ENCODE measurements at regions not wholly inside any gene's neighbourhood (a gene's known extent, or its start where the extent isn't known, plus 50 kb on each side); places are given as distances from the start of the nearest gene placed in this dataset.

DNA sequence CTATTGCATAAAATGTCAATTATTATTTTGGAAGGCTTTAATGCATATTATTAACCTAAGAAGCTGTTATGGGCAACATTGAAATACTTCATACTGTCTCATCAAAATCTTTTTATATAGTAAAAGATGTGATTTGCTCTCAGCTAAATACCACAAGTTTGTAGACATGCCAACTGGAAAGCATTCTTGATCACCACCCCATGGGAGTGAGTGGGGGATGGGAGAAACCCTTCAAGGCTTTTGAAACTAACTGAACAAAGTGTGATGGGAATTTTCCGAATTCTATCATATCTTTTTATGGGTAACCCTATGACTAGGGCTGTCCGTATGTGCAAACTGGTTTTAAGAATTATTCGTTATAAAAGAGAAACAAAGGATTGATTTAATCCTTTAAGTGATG is 377.3 kb upstream of the JAG1 start:
- Mint-ChIP-seq H3K9me3 (no peaks in the 10 kb centered on the region), H3K36me3 (no peaks in the 10 kb centered on the region), H3K4me1 (no peaks in the 10 kb centered on the region), H3K27me3 (ENCODE audit: low read depth) (no peaks in the 10 kb centered on the region), H3K4me3 (no peak overlapping the region), H3K27ac (no peak overlapping the region)
- DNase-seq (ENCODE audit: low spot score) = no peak
- no peak for ATAC-seq
- ChIA-PET CTCF (interaction anchor here (0.6 to 0.9 kb wide), 2 partner anchors 93 to 220 kb away, joined by 3 read pairs; no protein-coding TSS in a partner anchor), POLR2A (no interaction called here)
- TF ChIP-seq, protein P1, sequence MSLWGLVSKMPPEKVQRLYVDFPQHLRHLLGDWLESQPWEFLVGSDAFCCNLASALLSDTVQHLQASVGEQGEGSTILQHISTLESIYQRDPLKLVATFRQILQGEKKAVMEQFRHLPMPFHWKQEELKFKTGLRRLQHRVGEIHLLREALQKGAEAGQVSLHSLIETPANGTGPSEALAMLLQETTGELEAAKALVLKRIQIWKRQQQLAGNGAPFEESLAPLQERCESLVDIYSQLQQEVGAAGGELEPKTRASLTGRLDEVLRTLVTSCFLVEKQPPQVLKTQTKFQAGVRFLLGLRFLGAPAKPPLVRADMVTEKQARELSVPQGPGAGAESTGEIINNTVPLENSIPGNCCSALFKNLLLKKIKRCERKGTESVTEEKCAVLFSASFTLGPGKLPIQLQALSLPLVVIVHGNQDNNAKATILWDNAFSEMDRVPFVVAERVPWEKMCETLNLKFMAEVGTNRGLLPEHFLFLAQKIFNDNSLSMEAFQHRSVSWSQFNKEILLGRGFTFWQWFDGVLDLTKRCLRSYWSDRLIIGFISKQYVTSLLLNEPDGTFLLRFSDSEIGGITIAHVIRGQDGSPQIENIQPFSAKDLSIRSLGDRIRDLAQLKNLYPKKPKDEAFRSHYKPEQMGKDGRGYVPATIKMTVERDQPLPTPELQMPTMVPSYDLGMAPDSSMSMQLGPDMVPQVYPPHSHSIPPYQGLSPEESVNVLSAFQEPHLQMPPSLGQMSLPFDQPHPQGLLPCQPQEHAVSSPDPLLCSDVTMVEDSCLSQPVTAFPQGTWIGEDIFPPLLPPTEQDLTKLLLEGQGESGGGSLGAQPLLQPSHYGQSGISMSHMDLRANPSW (CRISPR knock-in tag; conservative IDR thresholded peaks at IDR 0.05; ENCODE audit: low read depth) = no peak
- TF ChIP-seq MXD4 (CRISPR knock-in tag; IDR thresholded peaks at IDR 0.05; ENCODE audit: borderline replicate concordance) (no peak), GTF2I (CRISPR knock-in tag; conservative IDR thresholded peaks at IDR 0.05) (no peak), SOX15 (CRISPR knock-in tag; IDR thresholded peaks at IDR 0.05) (no peak), HMGXB4 (CRISPR knock-in tag; IDR thresholded peaks at IDR 0.05) (no peak), SP1 (CRISPR knock-in tag; conservative IDR thresholded peaks at IDR 0.05) (no peak), ZNF138 (CRISPR knock-in tag; conservative IDR thresholded peaks at IDR 0.05) (no peak), ESRRA (CRISPR knock-in tag; IDR thresholded peaks at IDR 0.05; ENCODE audit: borderline replicate concordance) (no peak), SMAD3 (CRISPR knock-in tag; IDR thresholded peaks at IDR 0.05; ENCODE audit: borderline replicate concordance) (no peak), KAT7 (CRISPR knock-in tag; IDR thresholded peaks at IDR 0.05; ENCODE audit: borderline replicate concordance) (no peak), RELA (CRISPR knock-in tag; IDR thresholded peaks at IDR 0.05; ENCODE audit: borderline replicate concordance) (no peak), ZNF263 (CRISPR knock-in tag; IDR thresholded peaks at IDR 0.05; ENCODE audit: low read depth) (no peak), ZNF423 (CRISPR knock-in tag; IDR thresholded peaks at IDR 0.05) (no peak), ZMAT4 (CRISPR knock-in tag; IDR thresholded peaks at IDR 0.05) (no peak), ZNF317 (CRISPR knock-in tag; IDR thresholded peaks at IDR 0.05; ENCODE audit: borderline replicate concordance, low read depth) (no peak)
- TF ChIP-seq, protein P2, sequence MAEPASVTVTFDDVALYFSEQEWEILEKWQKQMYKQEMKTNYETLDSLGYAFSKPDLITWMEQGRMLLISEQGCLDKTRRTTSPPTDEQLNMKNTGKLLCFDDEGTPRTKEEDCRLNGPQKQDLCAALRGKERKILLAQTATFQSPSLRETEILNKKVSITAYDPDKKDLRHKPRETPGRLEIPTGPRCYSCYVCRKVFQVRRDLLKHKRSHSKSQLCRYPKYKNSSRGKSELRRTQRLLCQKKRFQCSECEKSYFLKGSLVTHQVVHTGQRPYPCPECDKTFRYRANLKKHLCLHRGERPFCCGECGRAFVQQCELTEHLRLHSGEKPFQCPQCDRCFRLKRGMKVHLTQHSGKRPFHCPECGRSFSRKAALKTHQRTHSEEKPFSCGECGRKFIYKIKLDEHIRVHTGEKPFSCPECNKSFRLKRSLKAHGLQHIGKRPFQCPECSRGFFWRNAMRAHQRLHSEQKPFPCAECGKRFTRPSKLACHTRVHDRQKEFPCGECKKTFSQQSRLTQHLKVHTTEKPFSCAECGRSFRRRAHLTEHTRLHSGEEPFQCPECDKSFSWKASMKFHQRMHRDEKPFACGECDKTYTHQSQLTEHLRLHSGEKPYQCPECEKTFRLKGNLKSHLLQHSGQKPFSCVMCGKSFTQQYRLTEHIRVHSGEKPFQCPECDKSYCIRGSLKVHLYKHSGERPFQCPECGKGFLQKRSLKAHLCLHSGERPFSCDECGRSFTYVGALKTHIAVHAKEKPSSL (CRISPR knock-in tag; conservative IDR thresholded peaks at IDR 0.05) = no peak

DNA sequence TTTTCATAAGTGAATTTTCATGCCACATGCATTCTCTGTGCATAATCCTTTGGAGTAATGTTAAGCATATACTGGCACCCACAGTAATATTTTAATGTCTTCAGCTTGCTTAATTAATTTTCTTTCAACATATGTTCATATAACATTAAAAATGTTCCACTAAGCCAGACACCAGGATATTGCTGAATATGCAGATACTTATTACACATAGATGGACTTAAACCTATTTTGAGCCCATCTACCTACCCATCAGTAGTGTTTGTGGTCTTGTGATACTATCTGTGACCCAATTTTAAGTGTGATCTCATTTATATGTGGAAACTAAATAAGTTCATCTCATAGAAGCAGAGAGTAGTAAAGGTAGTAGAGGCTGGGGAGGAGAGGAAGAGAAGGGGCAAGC is 379.5 kb upstream of the JAG1 start:
- H3K27me3 Mint-ChIP-seq (ENCODE audit: low read depth) = no peaks in the 10 kb centered on the region
- ChIA-PET CTCF (no interaction called here), POLR2A (no interaction called here)
- ATAC-seq (no peak), DNase-seq (ENCODE audit: low spot score) (no peak)
- H3K36me3 Mint-ChIP-seq = no peaks in the 10 kb centered on the region
- H3K4me1 Mint-ChIP-seq = no peaks in the 10 kb centered on the region
- H3K4me3 Mint-ChIP-seq = no peak overlapping the region
- no peak overlapping the region for H3K27ac Mint-ChIP-seq
- H3K9me3 Mint-ChIP-seq = no peaks in the 10 kb centered on the region
- TF ChIP-seq ZBTB21 (CRISPR knock-in tag; IDR thresholded peaks at IDR 0.05; ENCODE audit: borderline replicate concordance) (no peak), ETV6 (CRISPR knock-in tag; IDR thresholded peaks at IDR 0.05) (no peak), TEAD1 (CRISPR knock-in tag; IDR thresholded peaks at IDR 0.05) (no peak), ZSCAN18 (CRISPR knock-in tag; IDR thresholded peaks at IDR 0.05) (no peak), NFATC4 (CRISPR knock-in tag; IDR thresholded peaks at IDR 0.05) (no peak), SP1 (CRISPR knock-in tag; conservative IDR thresholded peaks at IDR 0.05) (no peak), KAT7 (CRISPR knock-in tag; IDR thresholded peaks at IDR 0.05; ENCODE audit: borderline replicate concordance) (no peak), ZNF671 (CRISPR knock-in tag; IDR thresholded peaks at IDR 0.05) (no peak), TEAD4 (CRISPR knock-in tag; IDR thresholded peaks at IDR 0.05) (no peak), JAZF1 (CRISPR knock-in tag; IDR thresholded peaks at IDR 0.05) (no peak), FOXP1 (CRISPR knock-in tag; IDR thresholded peaks at IDR 0.05; ENCODE audit: borderline replicate concordance) (no peak), ZBTB43 (CRISPR knock-in tag; IDR thresholded peaks at IDR 0.05) (no peak), ESRRA (CRISPR knock-in tag; IDR thresholded peaks at IDR 0.05; ENCODE audit: borderline replicate concordance) (no peak), EMX1 (CRISPR knock-in tag; IDR thresholded peaks at IDR 0.05) (no peak)
